Fibroblast of the conjunctiva (primary cell): ENCODE measurements at regions not wholly inside any gene's neighbourhood (a gene's known extent, or its start where the extent isn't known, plus 50 kb on each side); places are given as distances from the start of the nearest gene placed in this dataset.
"Not testable (repeated sequence)": the region's sequence is repeated elsewhere in the genome, so short reads cannot be mapped to it uniquely, and the experiment has no call there.

Experiments used
- DNase-seq: peaks from one replicate; pipeline ENCODE4 v3.0.0-alpha.2; 2010; ENCODE audit warnings: low read depth

- DNase-seq = no peak
Observed at GRCh38 chr6:100226811-100227210, 232.8 kb upstream of the MCHR2 start.

- not testable (repeated sequence) for DNase-seq
Observed at GRCh38 chr6:100223952-100224351, 229.9 kb upstream of the MCHR2 start.

DNA sequence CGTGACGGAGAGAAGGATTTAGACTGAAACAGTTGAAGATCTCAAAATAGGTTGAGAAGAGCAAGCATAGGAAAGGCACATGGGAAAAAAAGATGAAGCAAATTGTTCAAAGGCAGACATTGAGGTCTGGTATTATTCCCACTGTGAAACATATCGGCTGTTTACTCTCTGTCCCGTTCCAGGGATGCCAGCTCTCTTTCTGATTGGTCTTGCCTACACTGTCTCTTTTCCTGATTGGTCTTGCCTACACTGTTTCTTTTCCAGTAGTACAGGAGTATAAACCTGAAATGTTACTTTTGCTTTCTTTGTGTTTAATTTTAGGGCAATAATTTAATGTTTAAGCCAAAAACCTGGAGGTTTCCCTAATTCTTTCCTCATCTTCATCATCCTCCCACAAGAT, 226.5 kb upstream of the MCHR2 start:
- DNase-seq = no peak

- no peak for DNase-seq
Observed at GRCh38 chr6:100217225-100218012, 223.4 kb upstream of the MCHR2 start.

GRCh38 chr6:100216760-100217159, 222.7 kb upstream of the MCHR2 start:
- no peak for DNase-seq

DNA sequence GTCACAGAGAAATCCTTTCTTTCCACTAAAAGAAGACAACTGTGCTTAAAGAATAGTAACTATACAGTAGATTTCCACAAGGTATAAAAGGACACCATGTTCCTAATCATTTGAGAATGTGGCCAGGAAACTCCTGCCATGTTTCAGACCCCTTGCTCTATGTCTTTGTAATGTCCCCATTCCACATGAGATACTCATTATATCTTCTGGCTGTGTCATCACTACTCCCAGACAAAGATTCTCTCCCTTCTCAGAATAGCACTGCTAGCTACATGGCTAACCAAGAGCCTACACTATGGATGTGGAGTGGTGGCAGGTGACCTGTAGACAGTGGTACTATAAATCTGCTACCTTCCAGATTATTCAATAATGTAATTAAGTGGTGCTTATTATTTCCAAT, 218.1 kb upstream of the MCHR2 start:
- no peak for DNase-seq

DNA sequence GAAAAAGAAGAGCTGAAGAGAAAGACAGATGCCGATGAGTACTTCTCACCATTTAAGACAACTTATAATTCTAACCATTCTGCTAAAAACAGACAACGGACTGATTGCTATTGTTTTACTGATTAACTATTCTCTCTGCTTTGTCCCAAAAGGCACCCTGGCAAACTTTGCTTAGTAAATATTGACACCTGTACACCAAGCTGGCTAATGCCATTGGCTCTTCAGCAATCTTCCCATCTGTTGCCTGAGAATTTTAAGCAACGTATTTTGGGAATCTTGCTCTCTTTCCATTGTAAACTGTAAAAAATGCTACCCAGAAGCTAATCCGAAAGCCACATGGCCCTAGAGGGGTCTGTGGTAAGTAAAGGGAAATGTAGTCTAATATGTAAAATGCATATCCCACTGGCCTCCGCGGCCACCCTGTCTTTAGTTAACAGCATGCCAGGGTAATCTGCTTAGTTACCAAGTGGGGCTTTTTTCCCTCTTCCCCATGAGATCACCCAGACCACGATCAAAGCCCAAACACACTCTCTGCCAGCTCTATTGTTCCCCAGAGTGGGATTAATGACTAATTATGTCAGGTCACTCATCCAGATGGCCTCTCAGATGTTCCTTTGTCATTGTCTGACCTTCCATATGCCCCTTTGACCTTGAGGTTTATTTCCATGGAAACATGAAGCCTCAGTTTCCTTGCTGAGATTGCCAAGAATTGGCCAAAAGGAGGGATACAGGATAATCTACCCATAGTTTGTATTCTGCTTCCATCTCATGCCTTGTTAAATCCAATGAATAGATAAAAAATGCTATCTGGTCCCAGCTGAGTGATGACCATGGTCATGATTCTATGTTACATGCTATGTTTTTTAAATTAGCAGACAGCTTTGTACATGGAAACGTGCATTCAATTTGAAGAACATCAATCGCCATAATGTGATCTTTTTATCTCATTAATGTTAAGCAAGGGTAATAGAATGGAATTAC, 216.4 kb upstream of the MCHR2 start:
- no peak for DNase-seq

- no peak for DNase-seq
Observed at GRCh38 chr6:100209323-100210136, 215.5 kb upstream of the MCHR2 start.

GRCh38 chr6:100203400-100203799, 209.4 kb upstream of the MCHR2 start:
- peak; percentile 95 for DNase-seq

GRCh38 chr6:100202417-100203194, 208.6 kb upstream of the MCHR2 start:
- DNase-seq = peak; percentile 97

- not testable (repeated sequence) for DNase-seq
Observed at GRCh38 chr6:100196214-100196982, 202.4 kb upstream of the MCHR2 start.

- not testable (repeated sequence) for DNase-seq
Observed at GRCh38 chr6:100195244-100195643, 201.2 kb upstream of the MCHR2 start.

GRCh38 chr6:100194535-100194934, 200.5 kb upstream of the MCHR2 start:
- DNase-seq = peak; percentile 37

- no peak for DNase-seq
Observed at GRCh38 chr6:100188754-100189153, 194.7 kb upstream of the MCHR2 start.

DNA sequence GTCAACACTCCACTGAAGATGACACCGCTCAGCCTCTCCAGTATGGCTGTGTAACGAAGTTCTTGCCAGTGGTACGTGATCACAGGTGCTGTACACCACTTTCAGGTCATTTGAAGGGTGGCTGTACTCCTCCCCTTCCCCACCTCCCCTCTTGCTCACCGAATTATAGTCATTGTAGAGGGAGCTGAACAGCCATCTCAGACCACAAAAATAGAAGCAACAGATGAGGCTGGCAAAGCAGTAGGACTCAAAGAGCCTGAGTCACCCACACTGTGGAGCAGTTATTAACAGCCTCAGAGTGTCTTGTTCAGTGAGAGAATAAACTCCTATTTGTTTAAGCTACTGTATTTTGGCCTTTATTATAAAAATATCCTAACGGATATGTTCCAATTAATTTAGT, 192.5 kb upstream of the MCHR2 start:
- no peak for DNase-seq

GRCh38 chr6:100185615-100186014, 191.6 kb upstream of the MCHR2 start:
- DNase-seq = no peak

- no peak for DNase-seq
Observed at GRCh38 chr6:100184473-100184872, 190.4 kb upstream of the MCHR2 start.

DNA sequence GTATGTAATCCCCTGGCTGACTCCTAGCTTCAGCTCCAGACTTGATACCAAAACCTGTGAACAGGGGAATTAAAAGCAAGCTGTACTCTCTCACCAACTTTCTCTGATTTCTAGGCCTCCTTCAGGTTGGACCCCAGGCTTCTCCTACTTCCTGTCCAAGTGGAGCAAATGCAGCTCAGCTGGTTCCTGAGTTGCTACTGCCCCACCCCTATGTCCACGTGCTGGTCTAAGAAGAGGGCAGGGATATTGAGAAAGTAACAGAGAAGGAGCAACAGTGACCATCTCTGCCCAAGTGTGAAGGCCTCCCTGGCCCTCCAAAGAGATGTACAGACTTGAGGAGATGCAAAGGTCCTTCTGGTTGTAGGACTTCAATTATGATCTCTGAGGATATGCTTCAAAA, 188.3 kb upstream of the MCHR2 start:
- DNase-seq = no peak

GRCh38 chr6:100181309-100181708, 187.3 kb upstream of the MCHR2 start:
- no peak for DNase-seq

- no peak for DNase-seq
Observed at GRCh38 chr6:100179576-100179975, 185.6 kb upstream of the MCHR2 start.

GRCh38 chr6:100177956-100178355, 183.9 kb upstream of the MCHR2 start:
- DNase-seq = peak; percentile 8
